HepG2 (cell line): ENCODE measurements at regions not wholly inside any gene's neighbourhood (a gene's known extent, or its start where the extent isn't known, plus 50 kb on each side); places are given as distances from the start of the nearest gene placed in this dataset.

Experiments
- ATAC-seq: fragments of 200-7000 bp; cut with Tn5 transposase; 3 replicates; pipeline ENCODE4 v1.9.1; 2020; ENCODE audit warnings: mild to moderate bottlenecking, moderate library complexity
- BruUV-seq: library from RNA; stranded (reverse); fragments of 400-500 nt; replicated peaks from 2 replicates; lab custom pipeline; 2021; lab: Mats Ljungman, UMichigan
- CTCF ChIA-PET: fragments of 300-600 bp; formaldehyde crosslinking; extraction: SDS; loops from one replicate; lab custom pipeline; 2021; ENCODE audit warnings: low total read pairs, inconsistent platforms, low intra/inter-chr PET ratio; lab: Yijun Ruan, JAX
- POLR2A ChIA-PET: fragments of 350-600 bp; sonication (Branson Sonifier 250); formaldehyde crosslinking; loops from one replicate; lab custom pipeline; 2020; ENCODE audit warnings: antibody characterized with exemption, inconsistent platforms; lab: Yijun Ruan, JAX
- DNase-seq: peaks from one replicate; pipeline ENCODE4 v3.0.0-alpha.2; 2015; ENCODE audit warnings: low spot score
- FAIRE-seq: peaks from 3 replicates; lab custom pipeline; 2011; peaks lifted over from hg19 to GRCh38; lab: Jason Lieb, UNC
- H2AFZ ChIP-seq: one replicate; pipeline ENCODE4 v1.6.1; 2011; ENCODE audit warnings: low read length, inconsistent platforms
- H3K27ac ChIP-seq: fragments of 300-600 bp; 3 replicates; pipeline ENCODE4 v1.8.0; 2011; ENCODE audit warnings: mixed run types, mild to moderate bottlenecking, mixed read lengths, low read length, inconsistent platforms; ENCODE audit not compliant: insufficient read depth; ENCODE audit errors: extremely low read length
- H3K27me3 ChIP-seq, 2 experiments: fragments of 200-600 bp in 1 of 2; 2 replicates in 1 of 2; 3 replicates in 1 of 2; pipeline versions ENCODE4 v1.6.0 to v1.8.0; 2011; ENCODE audit warnings: low read length in 2 of 2, mild to moderate bottlenecking in 2 of 2, moderate library complexity in 2 of 2, inconsistent platforms in 1 of 2; ENCODE audit not compliant: insufficient read depth in 2 of 2, control insufficient read depth in 1 of 2
- H3K36me3 ChIP-seq, 2 experiments: fragments of 200-600 bp in 1 of 2; replicated peaks in 1 of 2; 2 replicates in 1 of 2; 3 replicates in 1 of 2; pipeline versions ENCODE4 v1.5.1 to v1.8.0; 2011; ENCODE audit warnings: low read length in 2 of 2, inconsistent platforms in 1 of 2; ENCODE audit not compliant: insufficient read depth in 2 of 2, control insufficient read depth in 1 of 2
- H3K4me1 ChIP-seq: 2 replicates; pipeline ENCODE4 v1.5.1; 2012; ENCODE audit warnings: low read length, inconsistent platforms; ENCODE audit not compliant: insufficient read depth
- H3K4me2 ChIP-seq: 2 replicates; pipeline ENCODE4 v1.6.0; 2011; ENCODE audit warnings: low read depth, low read length, inconsistent platforms
- H3K4me3 ChIP-seq, 3 experiments: fragments of 200-600 bp in 1 of 3; sonication (generic), shearing (Covaris generic) in 1 of 3; replicated peaks in 1 of 3; 2 replicates each; pipeline ENCODE4 v1.5.1; 2011 to 2016; ENCODE audit warnings: low read length in 3 of 3, inconsistent platforms in 2 of 3, low read depth in 2 of 3, mild to moderate bottlenecking in 2 of 3, control low read depth in 1 of 3, mixed read lengths in 1 of 3; ENCODE audit not compliant: insufficient read depth in 1 of 3
- H3K79me2 ChIP-seq: one replicate; pipeline ENCODE4 v1.6.1; 2011; ENCODE audit warnings: low read length, inconsistent platforms; ENCODE audit not compliant: insufficient read depth
- H3K9ac ChIP-seq: 2 replicates; pipeline ENCODE4 v1.6.0; 2011; ENCODE audit warnings: mild to moderate bottlenecking, low read depth, low read length, inconsistent platforms; ENCODE audit not compliant: insufficient read depth
- H3K9me3 ChIP-seq: 2 replicates; pipeline ENCODE4 v1.5.1; 2012; ENCODE audit warnings: mild to moderate bottlenecking, low read length
- H4K20me1 ChIP-seq: 2 replicates; pipeline ENCODE4 v1.6.0; 2011; ENCODE audit warnings: inconsistent platforms, mild to moderate bottlenecking, low read length, moderate library complexity; ENCODE audit not compliant: insufficient read depth
- GATAD1 ChIP-seq: IDR thresholded peaks from 2 replicates; pipeline ENCODE4 v1.6.1; 2016; ENCODE audit warnings: missing genetic modification reagents, missing compliant biosample characterization
- HOXA9 ChIP-seq: sonication (generic); formaldehyde crosslinking; IDR thresholded peaks from 2 replicates; pipeline ENCODE4 v1.8.1; 2022; ENCODE audit warnings: missing genetic modification reagents, mild to moderate bottlenecking, moderate library complexity, borderline replicate concordance
- KAT8 ChIP-seq: IDR thresholded peaks from 2 replicates; pipeline ENCODE4 v1.6.1; 2016; ENCODE audit warnings: missing genetic modification reagents, missing compliant biosample characterization
- KLF9 ChIP-seq: IDR thresholded peaks from 2 replicates; pipeline ENCODE4 v1.6.1; 2016; ENCODE audit warnings: low read depth
- MAFG ChIP-seq: sonication (generic); formaldehyde crosslinking; IDR thresholded peaks from 2 replicates; pipeline ENCODE4 v1.5.1; 2020; ENCODE audit warnings: mild to moderate bottlenecking, missing genetic modification reagents
- MIER2 ChIP-seq: IDR thresholded peaks from 2 replicates; pipeline ENCODE4 v1.6.1; 2016; ENCODE audit warnings: missing biosample characterization, missing genetic modification reagents
- MLLT10 ChIP-seq: sonication (generic); formaldehyde crosslinking; IDR thresholded peaks from 2 replicates; pipeline ENCODE4 v1.4.0; 2020; ENCODE audit warnings: missing genetic modification reagents
- RORA ChIP-seq: sonication (generic); formaldehyde crosslinking; IDR thresholded peaks from 2 replicates; pipeline ENCODE4 v1.5.0; 2020; ENCODE audit warnings: mild to moderate bottlenecking, missing genetic modification reagents, moderate library complexity
- TAF1 ChIP-seq: sonication (generic); formaldehyde crosslinking; IDR thresholded peaks from 2 replicates; pipeline ENCODE4 v1.4.0; 2020; ENCODE audit warnings: missing genetic modification reagents
- ZMAT3 ChIP-seq: sonication (generic); formaldehyde crosslinking; conservative IDR thresholded peaks from 2 replicates; pipeline ENCODE4 v1.7.0; 2021; ENCODE audit warnings: missing genetic modification reagents
- ZNF263 ChIP-seq: sonication (generic); formaldehyde crosslinking; IDR thresholded peaks from 2 replicates; pipeline ENCODE4 v1.4.0; 2020; ENCODE audit warnings: missing genetic modification reagents
- ZNF44 ChIP-seq: sonication (generic); formaldehyde crosslinking; IDR thresholded peaks from 2 replicates; pipeline ENCODE4 v1.5.1; 2020; ENCODE audit warnings: mild to moderate bottlenecking, missing genetic modification reagents
- ZNF496 ChIP-seq: sonication (generic); formaldehyde crosslinking; IDR thresholded peaks from 2 replicates; pipeline ENCODE4 v1.8.1; 2023; ENCODE audit warnings: mild to moderate bottlenecking, moderate library complexity, missing genetic modification reagents; ENCODE audit not compliant: insufficient replicate concordance
- ZNF557 ChIP-seq: sonication (generic); formaldehyde crosslinking; IDR thresholded peaks from 2 replicates; pipeline ENCODE4 v1.4.0; 2020; ENCODE audit warnings: missing genetic modification reagents
- ZNF777 ChIP-seq: sonication (generic); formaldehyde crosslinking; IDR thresholded peaks from 2 replicates; pipeline ENCODE4 v1.4.0; 2020; ENCODE audit warnings: missing genetic modification reagents
- WGBS: methylation state at CpG from one replicate; pipeline ENCODE4 v1.1.6; 2017; ENCODE audit warnings: low lambda C conversion rate; 5-methylcytosine and 5-hydroxymethylcytosine counted together
- in situ Hi-C: cut with HindIII; loops from 2 replicates; pipeline ENCODE4 v1.10.0; 2017; ENCODE audit warnings: low pct_unique_long_range_greater_than_20kb; ENCODE audit not compliant: extremely low pct_ligation_motif_present
- intact Hi-C: fragments of 100-400 bp; cut with micrococcal nuclease; formaldehyde crosslinking; loops from one replicate; pipeline ENCODE4 v1.10.0; 2022; ENCODE audit not compliant: unreplicated experiment
- TF ChIP-seq, protein P1 (sequence below): sonication (generic); formaldehyde crosslinking; IDR thresholded peaks from 2 replicates; pipeline ENCODE4 v1.9.0; 2022; ENCODE audit warnings: missing genetic modification reagents, mild to moderate bottlenecking, borderline replicate concordance
- TF ChIP-seq, protein P2 (sequence below), 2 experiments: sonication (generic) in 1 of 2; formaldehyde crosslinking in 1 of 2; IDR thresholded peaks; 2 replicates each; pipeline versions ENCODE4 v1.5.1 to v1.6.1; 2011 to 2020; ENCODE audit warnings: borderline replicate concordance in 1 of 2, low read depth in 1 of 2, low read length in 1 of 2, mild to moderate bottlenecking in 1 of 2, missing genetic modification reagents in 1 of 2, moderate library complexity in 1 of 2

DNA sequence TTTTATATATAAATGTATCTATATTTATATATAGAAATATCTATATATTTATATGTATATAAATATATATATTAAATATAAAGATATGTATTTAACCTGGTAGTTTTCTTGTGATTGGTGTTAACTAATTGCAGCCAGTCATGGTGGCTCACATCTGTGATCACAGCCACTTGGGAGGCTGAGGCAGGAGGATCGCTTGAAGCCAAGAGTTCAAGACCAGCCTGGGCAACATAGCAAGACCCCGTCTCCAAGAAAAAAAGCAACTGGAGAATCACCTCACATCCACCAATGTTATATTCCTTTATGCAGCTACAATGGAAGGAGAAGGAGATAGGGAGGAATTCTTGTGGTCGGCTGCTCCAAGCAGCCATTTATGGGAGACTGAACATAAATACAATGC lies 224.9 kb downstream of the BAMBI start:
- H4K20me1 ChIP-seq, result no peaks in the 10 kb centered on the region
- no peak overlapping the region for H3K4me2 ChIP-seq
- POLR2A ChIA-PET, result no interaction called here
- intact Hi-C loops (no loop called here), in situ Hi-C loops (no loop called here)
- no peaks in the 10 kb centered on the region for H3K27me3 ChIP-seq
- peaks cover 44% of the 10 kb centered on the region for H3K4me1 ChIP-seq
- no peak overlapping the region for H3K27ac ChIP-seq
- DNase-seq (no peak), ATAC-seq (no peak), FAIRE-seq (no peak)
- CTCF ChIA-PET, result no interaction called here
- no peak overlapping the region for H2AFZ ChIP-seq
- BruUV-seq, result no TSS peak
- H3K36me3 ChIP-seq, result no peaks in the 10 kb centered on the region
- H3K79me2 ChIP-seq, result no peaks in the 10 kb centered on the region
- H3K9ac ChIP-seq, result no peak overlapping the region
- H3K4me3 ChIP-seq, result no peak overlapping the region
- TF ChIP-seq HOXA9 (CRISPR knock-in tag) (no peak), TAF1 (CRISPR knock-in tag) (no peak), ZMAT3 (CRISPR knock-in tag) (no peak), RORA (CRISPR knock-in tag) (no peak), KLF9 (CRISPR knock-in tag) (no peak), MLLT10 (CRISPR knock-in tag) (no peak), ZNF557 (CRISPR knock-in tag) (no peak), KAT8 (CRISPR knock-in tag) (no peak), GATAD1 (CRISPR knock-in tag) (no peak), ZNF777 (no peak), ZNF263 (CRISPR knock-in tag) (no peak), ZNF496 (CRISPR knock-in tag) (no peak), MAFG (CRISPR knock-in tag) (no peak), MIER2 (CRISPR knock-in tag) (no peak), ZNF44 (CRISPR knock-in tag) (no peak)
- TF ChIP-seq, protein P1, sequence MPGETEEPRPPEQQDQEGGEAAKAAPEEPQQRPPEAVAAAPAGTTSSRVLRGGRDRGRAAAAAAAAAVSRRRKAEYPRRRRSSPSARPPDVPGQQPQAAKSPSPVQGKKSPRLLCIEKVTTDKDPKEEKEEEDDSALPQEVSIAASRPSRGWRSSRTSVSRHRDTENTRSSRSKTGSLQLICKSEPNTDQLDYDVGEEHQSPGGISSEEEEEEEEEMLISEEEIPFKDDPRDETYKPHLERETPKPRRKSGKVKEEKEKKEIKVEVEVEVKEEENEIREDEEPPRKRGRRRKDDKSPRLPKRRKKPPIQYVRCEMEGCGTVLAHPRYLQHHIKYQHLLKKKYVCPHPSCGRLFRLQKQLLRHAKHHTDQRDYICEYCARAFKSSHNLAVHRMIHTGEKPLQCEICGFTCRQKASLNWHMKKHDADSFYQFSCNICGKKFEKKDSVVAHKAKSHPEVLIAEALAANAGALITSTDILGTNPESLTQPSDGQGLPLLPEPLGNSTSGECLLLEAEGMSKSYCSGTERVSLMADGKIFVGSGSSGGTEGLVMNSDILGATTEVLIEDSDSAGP (CRISPR knock-in tag), result no peak
- TF ChIP-seq, protein P2, sequence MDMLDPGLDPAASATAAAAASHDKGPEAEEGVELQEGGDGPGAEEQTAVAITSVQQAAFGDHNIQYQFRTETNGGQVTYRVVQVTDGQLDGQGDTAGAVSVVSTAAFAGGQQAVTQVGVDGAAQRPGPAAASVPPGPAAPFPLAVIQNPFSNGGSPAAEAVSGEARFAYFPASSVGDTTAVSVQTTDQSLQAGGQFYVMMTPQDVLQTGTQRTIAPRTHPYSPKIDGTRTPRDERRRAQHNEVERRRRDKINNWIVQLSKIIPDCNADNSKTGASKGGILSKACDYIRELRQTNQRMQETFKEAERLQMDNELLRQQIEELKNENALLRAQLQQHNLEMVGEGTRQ (IDR thresholded peaks at IDR 0.05; ENCODE audit: low read depth, low read length), result no peak
- TF ChIP-seq, protein P2 (CRISPR knock-in tag; IDR thresholded peaks at IDR 0.05; ENCODE audit: borderline replicate concordance), result no peak
- WGBS, result 90% methylated on average over 3 of the region's 3 CpGs
- no peaks in the 10 kb centered on the region for H3K9me3 ChIP-seq
